ENCODE measurements at regions not wholly inside any gene's neighbourhood (a gene's known extent, or its start where the extent isn't known, plus 50 kb on each side); places are given as distances from the start of the nearest gene placed in this dataset.
"Not testable (repeated sequence)": the region's sequence is repeated elsewhere in the genome, so short reads cannot be mapped to it uniquely, and the experiment has no call there.

- TF ChIP-seq POLR2AphosphoS5 (IDR thresholded peaks at IDR 0.05; ENCODE audit: low read depth, low read length); TAF1 (IDR thresholded peaks at IDR 0.05; ENCODE audit: borderline replicate concordance, low read depth, low read length); POLR2A (IDR thresholded peaks at IDR 0.05; ENCODE audit: low read depth, low read length): not testable (repeated sequence)
These were observed 2755.4 kb downstream of the RPIA start for GRCh38 chr2:91446915-91447314.

Data from GM12892 (cell line).